IPS-NIHi11 (cell line): ENCODE measurements at regions not wholly inside any gene's neighbourhood (a gene's known extent, or its start where the extent isn't known, plus 50 kb on each side); places are given as distances from the start of the nearest gene placed in this dataset.
"Not testable (repeated sequence)": the region's sequence is repeated elsewhere in the genome, so short reads cannot be mapped to it uniquely, and the experiment has no call there.

Source experiments
- DNase-seq: peaks from one replicate; pipeline ENCODE4 v3.0.0; 2012; ENCODE audit warnings: mixed read lengths, low spot score

DNA sequence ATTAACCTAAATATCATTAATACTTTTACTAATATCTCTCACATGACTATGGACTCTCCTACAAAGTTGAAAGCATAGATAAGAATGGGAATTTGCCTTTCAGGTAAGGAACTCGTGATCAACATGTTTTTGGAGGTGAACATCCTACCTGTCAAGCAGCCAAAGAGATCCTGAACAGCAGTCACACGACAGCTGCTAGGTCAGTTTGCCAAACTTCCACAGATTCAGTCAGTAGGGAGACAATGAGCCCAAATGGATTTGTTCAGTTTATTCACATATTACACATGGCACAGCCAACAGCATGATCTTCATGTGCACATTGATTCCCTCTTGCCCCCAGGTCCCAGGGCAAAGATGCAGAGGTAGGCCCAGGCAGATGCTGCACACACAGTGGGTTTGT, 86.1 kb upstream of the LOC128125822 start:
- no peak for DNase-seq

DNA sequence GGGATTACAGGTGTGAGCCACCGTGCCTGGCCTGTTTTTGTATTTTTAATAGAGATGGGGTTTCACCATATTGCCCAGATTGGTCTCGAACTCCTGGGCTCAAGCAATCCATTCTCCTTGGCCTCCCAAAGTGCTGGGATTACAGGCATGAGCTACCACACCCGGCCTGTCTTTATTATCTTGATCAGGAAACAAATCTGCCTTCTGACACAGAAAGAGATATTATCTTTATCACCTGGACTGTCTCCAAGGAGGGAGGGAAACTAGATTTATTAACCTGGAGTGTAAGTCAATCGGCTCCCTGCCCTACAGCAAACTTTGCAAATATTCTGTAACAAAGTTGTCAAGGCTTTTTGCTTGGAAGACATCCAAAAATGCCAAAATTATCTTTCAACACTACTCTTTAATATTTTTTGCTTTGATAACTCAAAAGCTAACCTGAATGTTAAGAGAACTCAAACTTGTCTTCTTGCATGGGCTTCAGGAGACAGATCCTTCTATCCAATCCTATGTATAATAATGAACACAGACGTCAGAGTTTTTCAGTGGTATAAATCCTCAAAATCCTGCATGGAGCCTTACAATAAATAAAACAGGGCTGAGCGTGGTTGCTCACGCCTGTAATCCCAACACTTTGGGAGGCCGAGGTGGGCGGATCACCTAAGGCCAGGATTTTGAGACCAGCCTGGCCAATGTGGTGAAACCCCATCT, 85.0 kb upstream of the LOC128125822 start:
- no peak for DNase-seq

DNA sequence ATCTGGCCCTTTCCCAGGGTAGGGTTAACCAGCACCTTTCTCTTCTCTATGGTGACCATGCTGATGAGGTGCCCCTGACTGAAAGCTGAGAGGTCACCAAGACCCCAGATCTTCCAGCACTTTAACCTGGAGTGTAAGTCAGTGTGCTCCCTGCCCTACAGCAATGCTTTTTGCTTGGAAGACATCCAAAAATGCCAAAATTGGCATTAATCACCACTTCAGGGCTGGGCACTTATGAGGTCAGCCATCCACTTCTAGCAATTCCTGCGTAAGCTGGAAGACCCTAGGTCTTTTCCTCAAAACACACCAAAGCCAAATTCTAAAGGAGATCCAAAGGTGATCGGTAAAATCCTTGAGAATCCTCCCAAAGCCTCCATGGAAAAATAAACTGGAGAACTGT, 81.2 kb upstream of the LOC128125822 start:
- DNase-seq = no peak

DNA sequence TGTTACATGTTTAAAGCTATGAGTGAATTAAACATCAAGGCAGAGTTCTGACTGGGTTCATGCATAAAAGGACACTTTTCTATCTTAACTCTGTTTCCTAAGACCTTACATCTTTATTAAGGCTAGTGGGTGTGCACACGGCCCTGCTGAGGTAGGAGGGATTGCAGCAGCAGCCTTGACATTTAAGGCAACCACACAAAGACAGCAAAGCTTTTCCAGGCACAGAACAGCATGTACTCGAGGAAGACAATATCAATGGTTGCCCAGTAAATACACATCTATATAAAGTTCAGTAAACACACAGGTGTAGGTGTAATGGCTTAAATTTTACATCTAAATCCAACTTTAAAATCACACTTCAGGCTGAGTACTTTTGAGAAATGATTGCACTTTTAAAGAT, 79.8 kb upstream of the LOC128125822 start:
- DNase-seq = no peak

DNA sequence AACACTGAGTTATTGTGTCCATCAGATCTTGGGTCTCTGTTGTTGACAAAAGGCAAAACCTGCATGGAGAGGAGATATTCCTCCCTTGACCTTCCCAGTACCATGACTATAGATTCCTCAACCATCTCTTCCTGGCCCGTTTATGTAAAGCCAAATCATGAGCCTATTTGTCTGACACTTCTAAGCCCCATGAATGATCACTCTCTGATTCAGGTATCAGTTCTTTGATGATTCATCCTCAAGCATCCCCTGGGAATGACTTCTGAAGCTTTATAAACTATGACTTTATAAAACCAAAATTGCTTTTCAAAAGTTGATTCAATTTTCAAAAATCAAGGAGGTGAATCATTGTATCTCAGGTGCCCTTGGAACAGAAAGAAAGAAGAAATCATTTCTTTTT, 78.7 kb upstream of the LOC128125822 start:
- no peak for DNase-seq

DNA sequence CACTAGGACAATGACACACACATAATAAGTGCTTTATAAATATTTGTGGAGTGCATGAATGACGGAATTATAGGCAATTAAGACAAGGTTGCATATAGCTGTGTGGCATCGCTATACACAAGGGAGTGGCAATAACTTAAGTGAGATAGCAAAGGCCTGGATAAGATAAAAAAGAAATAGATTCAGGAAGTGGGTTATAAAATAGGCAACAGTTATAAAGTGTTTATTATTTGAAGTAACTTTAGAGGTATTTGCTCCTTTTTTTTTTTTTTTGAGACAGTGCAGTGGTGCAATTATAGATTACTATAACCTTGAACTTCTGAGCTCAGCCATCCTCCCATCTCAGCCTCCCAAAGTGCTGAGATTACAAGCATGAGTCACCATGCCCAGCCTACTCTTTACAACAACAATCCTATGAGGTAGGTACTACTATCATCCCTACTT, 75.9 kb upstream of the LOC128125822 start:
- DNase-seq = no peak

DNA sequence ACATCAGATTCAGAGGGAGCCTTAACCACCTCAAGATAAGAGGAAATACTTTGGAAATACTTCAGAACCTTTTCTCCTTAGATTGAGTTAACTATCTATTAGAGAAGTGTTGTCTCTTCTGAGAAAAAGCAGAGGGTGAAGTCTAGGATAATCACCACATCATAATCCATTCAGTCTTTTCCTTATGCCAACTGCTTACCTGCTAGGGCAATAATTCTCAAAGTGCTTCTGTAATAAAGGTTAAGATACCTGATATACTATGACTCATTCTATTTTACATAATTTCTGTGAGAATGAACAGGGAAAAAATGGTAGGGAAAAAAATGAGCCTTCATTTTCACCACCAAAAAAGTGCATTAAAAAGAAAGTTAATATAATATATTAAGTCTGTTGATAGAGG, 70.1 kb upstream of the LOC128125822 start:
- no peak for DNase-seq

DNA sequence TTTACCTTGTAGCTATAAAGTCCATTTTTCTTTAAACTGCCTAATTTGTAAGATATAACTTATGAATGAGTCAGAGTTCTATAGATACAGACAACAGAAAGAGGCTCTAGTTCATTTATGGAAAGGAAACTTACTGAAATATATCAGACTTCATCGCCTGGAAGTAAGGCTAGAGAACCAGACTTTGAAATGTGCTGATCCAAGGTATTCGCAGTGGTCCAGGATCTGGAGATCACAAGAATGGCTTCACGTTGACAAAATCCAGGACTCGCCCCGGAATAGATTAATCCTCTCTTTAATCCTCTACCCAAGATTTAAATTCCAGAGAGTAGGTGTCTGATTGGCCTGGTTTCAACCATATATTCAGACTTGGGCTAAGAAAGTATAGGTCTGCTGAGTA, 69.1 kb upstream of the LOC128125822 start:
- no peak for DNase-seq

DNA sequence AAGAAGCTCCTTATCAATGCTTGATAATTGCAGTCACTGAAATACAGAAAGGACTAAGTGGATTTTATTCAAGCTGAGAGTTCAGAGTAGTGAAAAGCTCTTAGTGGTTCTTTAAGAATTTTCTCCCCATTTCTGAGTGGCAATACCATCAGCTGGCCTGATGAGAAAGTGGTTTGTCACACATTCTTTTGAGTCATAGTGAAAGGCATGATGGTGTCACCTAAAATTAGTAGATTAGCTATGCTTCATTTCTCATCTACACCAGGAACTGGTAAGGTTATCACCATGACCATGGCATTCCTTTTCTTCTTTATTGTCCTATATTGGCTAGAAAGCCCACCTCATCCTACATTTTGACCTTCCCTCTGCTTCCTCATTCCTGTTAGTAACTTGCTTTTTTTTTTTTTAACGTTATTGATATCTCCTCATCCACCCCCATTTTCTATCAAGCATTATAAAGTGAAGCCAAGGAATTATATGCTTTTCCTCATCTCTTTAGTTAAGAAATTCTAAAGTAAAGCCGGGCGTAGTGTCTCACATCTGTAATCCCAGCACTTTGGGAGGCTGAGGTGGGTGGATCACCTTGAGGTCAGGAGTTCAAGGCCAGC, 67.4 kb upstream of the LOC128125822 start:
- DNase-seq = no peak

DNA sequence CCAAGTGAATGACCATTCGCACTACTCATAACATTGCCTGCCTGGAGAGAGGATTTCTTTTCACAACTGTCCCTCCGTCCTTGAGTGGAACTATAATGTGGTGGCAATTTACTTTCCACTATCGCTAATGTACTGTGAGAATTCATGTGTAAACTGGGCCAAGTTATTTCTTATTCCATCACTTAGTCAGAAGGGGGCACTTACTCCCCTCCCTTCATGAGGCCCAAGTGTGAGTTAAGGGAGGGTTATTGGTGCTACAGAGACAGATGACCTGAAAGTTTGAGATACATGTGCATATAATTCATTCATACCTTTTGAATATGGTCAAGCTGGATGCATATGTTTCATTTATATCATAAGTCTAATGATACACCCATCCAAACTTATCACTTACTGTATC, 65.2 kb upstream of the LOC128125822 start:
- no peak for DNase-seq

DNA sequence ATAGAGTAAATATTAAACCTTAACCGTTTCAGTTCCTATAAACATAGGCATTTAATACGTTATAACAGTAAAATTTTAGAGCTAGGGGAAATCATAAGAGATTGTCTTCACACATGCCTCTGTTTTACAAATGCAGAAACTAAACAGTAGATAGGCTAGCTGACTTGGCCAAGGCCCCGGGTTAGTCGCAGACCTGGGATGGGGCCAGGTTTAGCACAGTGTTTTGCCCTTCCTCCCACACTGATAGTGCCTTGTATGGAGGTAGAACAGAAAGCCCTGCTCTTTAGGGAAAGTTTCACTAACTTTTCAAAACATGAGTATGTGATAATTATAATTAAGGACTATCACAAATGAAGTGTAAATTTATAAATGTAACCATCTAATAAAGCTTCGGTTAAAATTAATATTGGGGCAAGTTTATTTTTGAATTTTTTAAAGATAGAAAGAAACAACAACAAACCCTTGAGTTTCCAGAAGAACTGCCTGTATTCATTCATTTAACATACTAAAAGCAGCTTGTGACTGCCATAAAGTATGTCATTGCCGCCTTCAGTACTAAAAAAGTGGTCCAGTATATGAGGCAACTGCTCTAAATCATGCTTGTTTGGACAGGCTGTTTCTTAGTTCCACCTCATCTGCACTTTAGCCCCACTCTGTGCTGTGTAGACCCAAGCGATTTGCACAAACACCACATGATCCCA, 62.5 kb upstream of the LOC128125822 start:
- DNase-seq = no peak

DNA sequence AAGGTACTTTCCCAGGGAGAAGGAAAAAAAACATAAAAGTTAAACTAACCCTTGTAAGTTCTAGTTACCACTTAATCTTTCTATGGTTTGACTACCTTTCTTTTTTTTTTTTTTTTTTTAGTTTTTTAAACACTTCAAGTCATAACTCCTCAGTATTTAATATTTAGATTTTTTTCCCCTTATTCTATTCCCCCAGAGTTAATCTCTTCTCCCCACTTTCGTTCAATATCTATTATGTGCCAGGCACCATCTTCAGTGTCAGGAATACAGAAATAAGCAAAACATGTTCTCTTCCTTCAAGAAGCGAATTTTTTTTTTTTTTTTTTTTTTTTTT, 62.0 kb upstream of the LOC128125822 start:
- no peak for DNase-seq

DNA sequence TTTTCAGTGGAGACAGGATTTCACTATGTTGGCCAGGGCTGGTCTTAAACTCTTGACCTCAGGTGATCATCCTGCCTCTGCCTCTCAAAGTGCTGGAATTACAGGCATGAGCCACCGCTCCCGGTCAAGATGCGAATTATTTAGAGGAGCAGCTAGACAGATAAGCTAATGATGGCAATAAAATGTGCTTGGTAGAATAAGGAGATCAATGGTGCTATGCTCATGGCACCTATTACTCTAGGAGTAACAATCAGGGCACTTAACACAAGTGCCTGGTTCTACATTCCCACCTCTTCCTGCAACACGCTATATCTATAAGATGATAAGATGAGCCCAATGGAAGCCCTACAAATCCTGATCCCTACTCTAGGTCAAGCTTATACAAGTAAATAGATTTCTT, 61.4 kb upstream of the LOC128125822 start:
- DNase-seq = no peak

DNA sequence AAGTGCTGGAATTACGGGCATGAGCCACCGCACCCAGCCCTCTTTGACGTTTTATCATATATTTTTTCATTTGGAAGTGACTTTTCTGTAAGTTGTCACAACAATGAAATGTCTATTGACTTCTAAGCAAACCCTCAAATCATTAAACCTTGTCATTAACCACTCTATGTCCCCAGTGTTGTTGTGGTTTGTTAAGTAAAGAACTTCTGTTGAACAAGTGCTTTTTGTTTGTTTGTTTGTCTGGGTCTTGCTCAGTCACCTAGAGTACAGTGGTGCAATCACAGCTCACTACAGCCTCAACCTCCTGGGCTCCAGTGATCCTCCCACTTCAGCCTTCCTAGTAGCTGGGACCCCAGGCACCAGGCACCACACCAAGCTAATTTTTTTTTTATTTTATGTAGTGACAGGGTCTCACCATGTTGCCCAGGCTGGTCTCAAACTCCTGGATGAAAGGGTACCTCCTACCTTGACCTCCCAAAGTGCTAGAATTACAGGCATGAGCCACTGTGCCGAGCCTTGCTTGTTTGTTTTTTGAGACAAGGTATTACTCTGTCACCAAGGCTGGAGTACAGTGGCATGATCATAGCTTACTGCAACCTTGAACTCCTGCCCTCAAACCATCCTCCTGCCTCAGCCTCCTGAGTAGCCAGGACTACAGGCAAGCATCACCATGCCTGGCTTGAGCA, 57.6 kb upstream of the LOC128125822 start:
- DNase-seq = no peak

DNA sequence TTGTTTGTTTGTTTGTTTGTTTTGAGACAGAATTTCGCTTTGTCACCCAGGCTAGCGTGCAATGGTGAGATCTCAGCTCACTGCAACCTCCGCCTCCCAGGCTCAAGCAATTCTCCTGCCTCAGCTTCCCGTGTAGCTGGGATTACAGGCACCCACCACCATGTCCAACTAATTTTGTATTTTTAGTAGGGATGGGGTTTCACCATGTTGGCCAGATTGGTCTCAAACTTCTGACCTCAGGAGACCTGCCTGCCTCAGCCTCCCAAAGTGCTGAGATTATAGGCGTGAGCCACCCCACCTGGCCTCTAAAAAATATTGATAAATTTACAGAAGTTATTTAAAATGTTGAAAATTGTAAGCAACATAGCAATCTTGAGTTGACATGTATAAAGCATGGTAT, 57.1 kb upstream of the LOC128125822 start:
- DNase-seq = not testable (repeated sequence)

DNA sequence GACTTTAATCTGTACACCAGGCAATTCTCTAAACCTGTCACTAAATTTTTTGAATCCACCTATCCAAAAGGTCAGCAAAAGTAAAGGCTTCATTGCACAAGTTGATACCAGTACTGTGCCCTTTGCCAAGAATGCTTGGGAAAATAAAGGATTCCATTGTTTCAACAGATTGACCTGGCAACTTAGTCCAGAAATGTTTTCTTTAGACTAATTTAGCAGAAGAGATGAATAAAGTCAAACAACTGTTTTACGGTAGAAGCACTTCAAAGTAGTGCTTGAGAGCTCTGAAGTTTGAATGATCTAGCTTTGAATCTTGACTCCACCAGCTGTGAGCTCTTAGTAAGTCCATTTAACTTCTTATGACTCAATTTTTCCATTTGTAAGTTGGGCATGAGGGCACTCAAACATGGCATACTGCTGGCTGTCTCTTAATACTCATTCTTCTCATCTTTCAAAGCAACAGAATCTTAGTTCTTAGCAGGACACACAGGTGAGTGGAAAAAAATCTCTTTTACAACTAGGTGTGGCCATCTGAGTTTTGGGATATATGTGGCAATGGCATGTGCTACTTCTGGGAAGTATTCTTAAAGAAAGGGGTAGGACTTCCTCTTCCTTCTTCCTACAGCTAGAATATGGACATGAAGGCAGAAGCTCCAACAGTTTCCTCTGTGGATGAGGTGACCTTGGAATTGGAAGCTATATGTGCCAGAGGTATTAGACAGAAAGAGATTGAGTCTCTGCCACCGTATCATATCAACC, 55.9 kb upstream of the LOC128125822 start:
- DNase-seq = no peak

DNA sequence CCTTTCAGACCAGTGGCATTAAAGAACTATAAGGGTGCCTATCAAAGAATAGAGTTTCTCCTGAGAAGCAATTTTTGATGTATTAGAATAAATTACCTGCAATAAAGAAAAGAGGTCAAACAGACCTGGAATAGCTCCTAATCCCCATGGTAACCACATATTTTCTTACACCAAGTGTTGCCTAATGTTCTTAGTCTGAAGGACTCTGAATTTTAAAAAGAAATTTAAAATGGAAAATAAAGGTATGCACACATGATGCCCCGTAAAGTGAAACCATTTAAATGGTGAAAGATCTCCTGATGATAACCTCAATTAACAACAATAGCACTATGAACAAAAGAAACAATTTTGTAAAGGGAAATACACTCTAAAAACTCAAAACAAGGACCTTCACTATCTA, 55.1 kb upstream of the LOC128125822 start:
- DNase-seq = no peak

DNA sequence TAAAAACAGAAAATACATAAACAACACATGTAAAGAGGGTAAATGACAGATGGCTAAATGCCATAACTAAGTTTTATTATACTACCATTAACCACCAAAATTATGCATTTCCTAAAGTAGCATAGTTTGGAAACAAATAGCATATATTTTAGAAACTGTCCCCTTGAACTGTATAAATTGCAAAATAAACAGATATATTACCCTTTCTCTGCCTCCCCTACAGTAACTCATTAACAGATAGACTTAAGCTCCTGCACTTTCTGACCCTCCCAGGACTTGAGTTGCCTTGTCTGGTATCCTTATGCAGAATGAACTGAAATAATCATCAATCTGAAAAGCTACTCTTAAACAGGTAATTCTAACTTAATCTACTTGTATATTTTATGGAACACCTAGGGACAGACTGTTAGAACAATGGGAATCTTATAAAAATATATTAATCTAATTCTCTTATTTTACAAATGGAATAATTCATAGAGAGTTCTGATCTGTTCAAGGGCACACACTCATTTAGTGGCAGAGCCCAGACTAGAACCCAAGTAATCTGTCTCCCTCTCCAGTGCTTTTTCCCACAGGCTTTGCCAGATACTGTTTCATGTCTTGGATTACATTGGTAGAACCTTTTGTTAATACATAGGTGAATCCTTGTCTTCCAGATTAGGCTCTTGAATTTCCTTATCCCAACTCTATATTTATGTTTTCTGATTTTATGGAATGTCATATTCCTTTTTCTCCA, 50.6 kb upstream of the LOC128125822 start:
- no peak for DNase-seq
